ENCODE measurements at regions not wholly inside any gene's neighbourhood (a gene's known extent, or its start where the extent isn't known, plus 50 kb on each side); places are given as distances from the start of the nearest gene placed in this dataset.
A peak's percentile ranks its signal among the peaks of the same experiment; 100 is the strongest.

- Histone ChIP-seq H3K36me3 (no peaks in the 10 kb centered on the region), H3K9me3 (no peaks in the 10 kb centered on the region)
- no peak for ATAC-seq
Observed at GRCh38 chr7:17134786-17135185, 163.7 kb upstream of the AHR start.

GRCh38 chr7:17136126-17136525, 162.3 kb upstream of the AHR start:
- Histone ChIP-seq H3K27ac (no peak overlapping the region), H3K27me3 (no peaks in the 10 kb centered on the region), H3K4me1 (no peaks in the 10 kb centered on the region), H3K4me3 (no peak overlapping the region), H3K36me3 (no peaks in the 10 kb centered on the region), H3K9me3 (no peaks in the 10 kb centered on the region)
- DNase-seq, result no peak
- no peak for TF ChIP-seq CTCF (IDR thresholded peaks at IDR 0.05)
- ATAC-seq, result no peak
- intact Hi-C loops (cut with DNase I), result no loop called here

More at GRCh38 chr7:17134786-17135185, 163.7 kb upstream of the AHR start:
- no peak overlapping the region for H3K4me3 ChIP-seq
- peaks cover 0 to 9% of the 10 kb centered on the region in 2 donors for H3K4me1 ChIP-seq
- no peaks in the 10 kb centered on the region for H3K27me3 ChIP-seq
- no peak overlapping the region for H3K27ac ChIP-seq
- DNase-seq, result no peak
- intact Hi-C loops (cut with DNase I), result no loop called here
- no peak for TF ChIP-seq CTCF (IDR thresholded peaks at IDR 0.05)

- Histone ChIP-seq H3K9me3 (no peaks in the 10 kb centered on the region), H3K27ac (no peak overlapping the region), H3K4me3 (no peak overlapping the region), H3K36me3 (no peaks in the 10 kb centered on the region), H3K27me3 (no peaks in the 10 kb centered on the region), H3K4me1 (peaks cover 4 to 17% of the 10 kb centered on the region in 2 donors)
- ATAC-seq, result no peak
- TF ChIP-seq CTCF (IDR thresholded peaks at IDR 0.05), result no peak
- intact Hi-C loops (cut with DNase I), result no loop called here
- DNase-seq, result no peak
Observed at GRCh38 chr7:17139081-17139480, 159.4 kb upstream of the AHR start.

- Histone ChIP-seq H3K36me3 (no peaks in the 10 kb centered on the region), H3K27ac (peak overlapping the region in 1 of 2 donors; percentile 33), H3K4me3 (no peak overlapping the region), H3K9me3 (no peaks in the 10 kb centered on the region), H3K27me3 (no peaks in the 10 kb centered on the region), H3K4me1 (peaks cover 4 to 25% of the 10 kb centered on the region in 2 donors)
- ATAC-seq, result no peak
- intact Hi-C loops (cut with DNase I), result no loop called here
- no peak for DNase-seq
- TF ChIP-seq CTCF (IDR thresholded peaks at IDR 0.05), result no peak
Observed at GRCh38 chr7:17140406-17140805, 158.0 kb upstream of the AHR start.

- intact Hi-C loops (cut with DNase I), result no loop called here
- H3K4me1 ChIP-seq, result peaks cover 4 to 25% of the 10 kb centered on the region in 2 donors
- H3K9me3 ChIP-seq, result no peaks in the 10 kb centered on the region
- no peaks in the 10 kb centered on the region for H3K27me3 ChIP-seq
- H3K36me3 ChIP-seq, result no peaks in the 10 kb centered on the region
- peak overlapping the region in 1 of 2 donors; percentile 11 for H3K4me3 ChIP-seq
- TF ChIP-seq CTCF (IDR thresholded peaks at IDR 0.05), result no peak
- ATAC-seq (peak; percentile 49), DNase-seq (no peak)
- peak overlapping the region; percentile 40 to 80 for H3K27ac ChIP-seq
Observed at GRCh38 chr7:17142831-17143541, 155.5 kb upstream of the AHR start.
